T-cell (primary cell): ENCODE measurements at regions not wholly inside any gene's neighbourhood (a gene's known extent, or its start where the extent isn't known, plus 50 kb on each side); places are given as distances from the start of the nearest gene placed in this dataset.
A peak's percentile ranks its signal among the peaks of the same experiment; 100 is the strongest.
"Not testable (repeated sequence)": the region's sequence is repeated elsewhere in the genome, so short reads cannot be mapped to it uniquely, and the experiment has no call there.

Experiments used
- ATAC-seq, 4 experiments: fragments of 200-7000 bp in 3 of 4; fragments of 150-1000 bp in 1 of 4; cut with Tn5 transposase; replicated peaks in 1 of 4; 1 replicate in 3 of 4; 2 replicates in 1 of 4; pipeline ENCODE4 v1.10.0; 2021; ENCODE audit warnings: moderate library complexity in 3 of 4, mild to moderate bottlenecking in 2 of 4, moderate number of reproducible peaks in 1 of 4
- CTCF ChIA-PET, 2 donors: fragments of 300-600 bp; sonication (Branson Sonifier 250); formaldehyde crosslinking; loops; one replicate each; lab custom pipeline; 2022; ENCODE audit warnings: antibody characterized with exemption in 2 of 2; lab: Charles Lee
- POLR2A ChIA-PET, 2 donors: fragments of 300-600 bp; sonication (Branson Sonifier 250); formaldehyde crosslinking; loops; one replicate each; lab custom pipeline; 2022; ENCODE audit warnings: antibody characterized with exemption in 2 of 2; lab: Charles Lee
- DNase-seq, 35 experiments: peaks; one replicate each; pipeline versions ENCODE4 v3.0.0 to v3.0.0-alpha.2; 2013 to 2023
- H3K27ac ChIP-seq: one replicate; pipeline ENCODE4 v1.5.1; 2013; ENCODE audit warnings: low read length
- H3K27me3 ChIP-seq, 2 experiments: replicated peaks in 1 of 2; 1 replicate in 1 of 2; 2 replicates in 1 of 2; pipeline versions ENCODE4 v1.6.1 to v1.7.0; 2013; ENCODE audit warnings: low read length in 1 of 2, mixed read lengths in 1 of 2; ENCODE audit not compliant: control insufficient read depth in 2 of 2, insufficient read depth in 2 of 2; ENCODE audit errors: extremely low read depth in 1 of 2
- H3K36me3 ChIP-seq, 2 donors: 1 replicate in 1 of 2; 2 replicates in 1 of 2; pipeline versions ENCODE4 v1.6.1 to v1.7.0; 2013; ENCODE audit warnings: low read length in 1 of 2; ENCODE audit not compliant: control insufficient read depth in 2 of 2, insufficient read depth in 1 of 2; ENCODE audit errors: extremely low read depth in 1 of 2
- H3K4me1 ChIP-seq, 2 experiments: 1 replicate in 1 of 2; 2 replicates in 1 of 2; pipeline versions ENCODE4 v1.6.1 to v1.7.0; 2013; ENCODE audit warnings: low read length in 2 of 2, mixed read lengths in 1 of 2; ENCODE audit not compliant: insufficient read depth in 2 of 2, control insufficient read depth in 1 of 2; ENCODE audit errors: extremely low read depth in 1 of 2
- H3K4me3 ChIP-seq, 2 donors: 1 replicate in 1 of 2; 2 replicates in 1 of 2; pipeline versions ENCODE4 v1.5.1 to v1.7.0; 2013; ENCODE audit warnings: mild to moderate bottlenecking in 2 of 2, low read length in 1 of 2, moderate library complexity in 1 of 2; ENCODE audit not compliant: control insufficient read depth in 1 of 2; ENCODE audit errors: extremely low read depth in 1 of 2
- H3K9me3 ChIP-seq: 2 replicates; pipeline ENCODE4 v1.7.0; 2013
- H3K27ac Mint-ChIP-seq, 2 donors: one replicate each; pipeline ENCODE4 v1.8.0; 2020 to 2021; ENCODE audit warnings: mild to moderate bottlenecking in 2 of 2, mixed read lengths in 2 of 2
- H3K27me3 Mint-ChIP-seq, 2 donors: one replicate each; pipeline ENCODE4 v1.8.0; 2021 to 2022; ENCODE audit warnings: mixed read lengths in 2 of 2
- H3K36me3 Mint-ChIP-seq: one replicate; pipeline ENCODE4 v1.8.0; 2021; ENCODE audit warnings: mixed read lengths
- H3K4me1 Mint-ChIP-seq, 3 donors: one replicate each; pipeline ENCODE4 v1.8.0; 2020 to 2022; ENCODE audit warnings: mixed read lengths in 3 of 3, mild to moderate bottlenecking in 1 of 3
- H3K4me3 Mint-ChIP-seq, 3 donors: one replicate each; pipeline ENCODE4 v1.8.0; 2020 to 2022; ENCODE audit warnings: mild to moderate bottlenecking in 3 of 3, mixed read lengths in 3 of 3, moderate library complexity in 3 of 3
- H3K9me3 Mint-ChIP-seq, 3 donors: one replicate each; pipeline ENCODE4 v1.8.0; 2020 to 2022; ENCODE audit warnings: mixed read lengths in 3 of 3
- WGBS: methylation state at CpG from one replicate; pipeline ENCODE4 v1.1.5; 2013; ENCODE audit warnings: missing lambda C conversion rate; ENCODE audit not compliant: insufficient coverage; 5-methylcytosine and 5-hydroxymethylcytosine counted together

DNA sequence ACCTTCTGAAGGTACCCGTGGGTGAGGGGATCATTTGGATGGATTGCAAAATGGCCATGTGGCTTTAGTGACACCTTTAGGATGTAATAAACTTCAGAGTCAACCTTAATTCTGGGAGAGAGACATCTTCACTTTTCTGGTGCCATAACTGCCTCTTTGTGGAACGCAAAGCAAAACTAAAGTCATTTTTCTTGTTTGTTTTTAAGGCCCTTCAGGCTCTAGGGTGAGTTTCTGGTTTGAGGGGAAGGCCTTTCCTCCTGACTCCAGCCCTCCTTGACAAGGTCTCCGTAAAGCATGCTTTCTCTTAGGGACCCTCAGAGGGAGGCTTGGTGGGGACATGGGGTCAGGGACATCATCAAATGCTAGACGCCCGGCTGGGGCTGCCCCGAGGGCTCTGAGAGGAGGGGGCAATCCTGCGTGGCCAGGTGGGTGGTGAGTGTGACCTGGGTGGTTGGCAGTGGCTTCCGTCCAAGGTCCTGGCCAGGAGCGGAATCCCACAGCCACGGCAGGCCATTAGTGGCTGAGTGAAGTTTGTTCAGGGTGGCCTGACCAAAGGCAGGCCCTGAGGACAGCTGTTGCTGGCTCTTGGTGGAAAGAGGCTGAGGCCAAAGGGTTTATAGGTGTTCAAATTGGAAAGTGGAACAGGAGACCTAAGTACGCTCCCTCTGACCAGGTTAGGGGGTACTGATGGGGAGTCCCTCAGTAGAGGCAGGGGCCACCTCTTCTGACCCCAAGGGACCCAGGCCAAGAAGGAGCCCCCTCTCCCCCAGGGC lies 112.2 kb downstream of the METRNL start:
- H3K9me3 Mint-ChIP-seq: peaks cover 0 to 3% (median 0%) of the 10 kb centered on the region in 3 donors
- peak in 4 of 35 experiments; percentile 0 to 20 (median 2) for DNase-seq
- no peak overlapping the region for H3K27ac Mint-ChIP-seq
- Histone ChIP-seq H3K4me3 (no peak overlapping the region), H3K36me3 (no peaks in the 10 kb centered on the region), H3K27ac (no peak overlapping the region), H3K4me1 (peaks cover 0 to 23% of the 10 kb centered on the region in 2 experiments), H3K27me3 (peaks cover 0 to 16% of the 10 kb centered on the region in 2 experiments), H3K9me3 (no peaks in the 10 kb centered on the region)
- no peak for ATAC-seq
- WGBS: 99% methylated on average over 7 of the region's 11 CpGs
- no peak overlapping the region for H3K4me3 Mint-ChIP-seq
- H3K4me1 Mint-ChIP-seq: peaks cover 8 to 9% (median 9%) of the 10 kb centered on the region in 3 donors
- CTCF ChIA-PET: no interaction called here
- H3K36me3 Mint-ChIP-seq: no peaks in the 10 kb centered on the region
- POLR2A ChIA-PET: no interaction called here
- peaks cover 0 to 2% of the 10 kb centered on the region in 2 donors for H3K27me3 Mint-ChIP-seq

DNA sequence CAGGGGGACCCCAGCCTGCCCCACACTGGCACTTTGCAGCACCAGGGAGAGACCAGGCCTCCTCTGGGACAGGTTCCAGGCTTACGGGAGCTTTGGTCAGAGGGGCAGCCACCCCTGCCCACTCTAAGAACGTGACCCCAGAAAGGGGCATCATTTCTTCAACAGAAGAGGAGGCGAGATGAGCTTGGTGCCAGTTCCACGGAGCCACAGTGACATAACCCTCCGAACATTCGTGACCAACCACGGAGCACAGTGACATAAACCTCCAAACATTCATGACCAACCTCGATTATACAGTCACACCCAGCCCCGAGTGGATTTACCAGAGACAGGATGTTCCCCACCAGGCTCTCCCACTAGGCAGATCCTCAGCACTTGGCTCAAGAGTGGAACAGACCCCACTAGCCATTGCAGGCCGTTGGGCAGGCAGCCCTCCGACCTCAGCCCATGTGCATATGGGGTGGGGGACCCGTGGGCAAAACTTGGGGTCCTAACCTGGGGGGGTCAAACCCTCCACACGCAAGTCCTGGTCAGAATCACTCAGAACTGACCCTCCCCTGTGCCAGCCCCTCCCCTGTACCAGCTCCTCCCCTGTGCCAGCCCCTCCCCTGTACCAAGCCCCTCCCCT lies 112.9 kb downstream of the METRNL start:
- H3K9me3 Mint-ChIP-seq: peaks cover 0 to 3% (median 0%) of the 10 kb centered on the region in 3 donors
- WGBS: 87% methylated on average over 8 of the region's 13 CpGs
- Histone ChIP-seq H3K9me3 (no peaks in the 10 kb centered on the region), H3K27ac (no peak overlapping the region), H3K4me1 (peaks cover 0 to 23% of the 10 kb centered on the region in 2 experiments), H3K27me3 (peaks cover 0 to 16% of the 10 kb centered on the region in 2 experiments), H3K4me3 (no peak overlapping the region), H3K36me3 (no peaks in the 10 kb centered on the region)
- ATAC-seq: no peak
- DNase-seq: peak in 2 of 35 experiments; percentile 0 to 21
- peaks cover 0 to 2% of the 10 kb centered on the region in 2 donors for H3K27me3 Mint-ChIP-seq
- POLR2A ChIA-PET: no interaction called here
- H3K36me3 Mint-ChIP-seq: no peaks in the 10 kb centered on the region
- no peak overlapping the region for H3K27ac Mint-ChIP-seq
- CTCF ChIA-PET: no interaction called here
- peaks cover 8 to 9% (median 9%) of the 10 kb centered on the region in 3 donors for H3K4me1 Mint-ChIP-seq
- no peak overlapping the region for H3K4me3 Mint-ChIP-seq

DNA sequence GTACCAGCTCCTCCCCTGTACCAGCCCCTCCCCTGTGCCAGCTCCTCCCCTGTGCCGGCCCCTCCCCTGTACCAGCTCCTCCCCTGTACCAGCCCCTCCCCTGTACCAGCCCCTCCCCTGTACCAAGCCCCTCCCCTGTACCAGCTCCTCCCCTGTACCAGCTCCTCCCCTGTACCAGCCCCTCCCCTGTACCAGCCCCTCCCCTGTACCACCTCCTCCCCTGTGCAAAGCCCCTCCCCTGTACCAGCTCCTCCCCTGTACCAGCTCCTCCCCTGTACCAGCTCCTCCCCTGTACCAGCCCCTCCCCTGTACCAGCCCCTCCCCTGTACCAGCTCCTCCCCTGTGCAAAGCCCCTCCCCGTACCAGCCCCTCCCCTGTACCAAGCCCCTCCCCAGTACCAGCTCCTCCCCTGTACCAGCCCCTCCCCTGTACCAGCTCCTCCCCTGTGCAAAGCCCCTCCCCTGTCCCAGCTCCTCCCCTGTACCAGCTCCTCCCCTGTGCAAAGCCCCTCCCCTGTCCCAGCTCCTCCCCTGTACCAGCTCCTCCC lies 113.5 kb downstream of the METRNL start:
- H3K4me3 Mint-ChIP-seq, H3K36me3 ChIP-seq, H3K36me3 Mint-ChIP-seq, H3K27ac Mint-ChIP-seq, H3K27me3 Mint-ChIP-seq, H3K9me3 ChIP-seq, H3K4me3 ChIP-seq, POLR2A ChIA-PET, ATAC-seq, H3K4me1 Mint-ChIP-seq, H3K27ac ChIP-seq, H3K9me3 Mint-ChIP-seq: not testable (repeated sequence)
- DNase-seq: peak in 1 of 35 experiments; percentile 0
- peaks cover 0 to 16% of the 10 kb centered on the region in 2 experiments for H3K27me3 ChIP-seq
- H3K4me1 ChIP-seq: peaks cover 0 to 23% of the 10 kb centered on the region in 2 experiments
- CTCF ChIA-PET: interaction anchor here in 1 of 2 donors (0.6 kb wide), 1 partner anchor 23 kb away, joined by 3 read pairs; no protein-coding TSS in a partner anchor
- WGBS: no CpG with 5 or more reads among the region's 2 CpGs

DNA sequence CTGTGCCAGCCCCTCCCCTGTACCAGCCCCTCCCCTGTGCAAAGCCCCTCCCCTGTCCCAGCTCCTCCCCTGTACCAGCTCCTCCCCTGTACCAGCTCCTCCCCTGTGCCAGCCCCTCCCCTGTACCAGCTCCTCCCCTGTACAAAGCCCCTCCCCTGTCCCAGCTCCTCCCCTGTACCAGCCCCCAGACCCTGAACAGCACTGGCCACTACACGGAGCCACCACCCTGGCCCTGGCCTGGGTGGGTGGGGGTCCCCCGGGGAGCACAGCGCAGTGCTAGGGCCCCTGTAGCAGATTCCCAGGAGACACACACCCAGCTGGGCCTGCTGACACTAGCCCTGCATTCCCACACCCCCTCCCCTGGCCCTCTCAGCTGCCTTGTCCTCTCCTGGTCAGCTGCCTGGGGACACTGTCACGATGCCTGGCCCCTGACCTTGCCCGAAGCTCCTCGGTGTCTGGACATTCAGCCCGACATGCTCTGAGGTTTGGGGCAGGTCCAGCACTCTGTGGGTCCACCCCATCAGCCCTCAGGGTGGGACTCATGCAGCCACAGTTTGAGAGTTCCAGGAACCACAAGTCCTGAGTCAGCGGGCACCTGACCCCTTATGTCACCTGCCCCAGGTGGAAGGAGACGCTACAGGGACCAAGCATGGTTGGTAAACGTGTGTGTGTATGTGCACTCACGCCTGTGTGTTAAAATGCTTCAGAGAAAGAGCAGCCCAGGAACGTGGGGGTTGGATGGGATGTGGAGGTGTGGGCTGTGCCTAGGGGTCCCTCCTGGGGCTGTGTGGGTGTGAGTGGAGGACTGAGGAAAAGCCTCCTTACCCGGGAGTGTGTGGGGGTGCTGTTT lies 114.2 kb downstream of the METRNL start:
- Histone ChIP-seq H3K4me3 (no peak overlapping the region), H3K9me3 (no peaks in the 10 kb centered on the region), H3K27me3 (peaks cover 0 to 18% of the 10 kb centered on the region in 2 experiments), H3K27ac (no peak overlapping the region), H3K36me3 (no peaks in the 10 kb centered on the region), H3K4me1 (peaks cover 0 to 27% of the 10 kb centered on the region in 2 experiments)
- H3K36me3 Mint-ChIP-seq: no peaks in the 10 kb centered on the region
- ATAC-seq (peak; percentile 13 to 43 (median 27)), DNase-seq (peak in 3 of 35 experiments; percentile 1 to 22 (median 17))
- CTCF ChIA-PET: interaction anchor here in 1 of 2 donors (0.6 kb wide), 1 partner anchor 24 kb away, joined by 3 read pairs; no protein-coding TSS in a partner anchor
- H3K9me3 Mint-ChIP-seq: no peaks in the 10 kb centered on the region
- peaks cover 9 to 13% (median 13%) of the 10 kb centered on the region in 3 donors for H3K4me1 Mint-ChIP-seq
- peaks cover 0 to 2% of the 10 kb centered on the region in 2 donors for H3K27me3 Mint-ChIP-seq
- no peak overlapping the region for H3K27ac Mint-ChIP-seq
- POLR2A ChIA-PET: no interaction called here
- peak overlapping the region in 1 of 3 donors; percentile 29 for H3K4me3 Mint-ChIP-seq
- 24% methylated on average over 12 of the region's 13 CpGs for WGBS

DNA sequence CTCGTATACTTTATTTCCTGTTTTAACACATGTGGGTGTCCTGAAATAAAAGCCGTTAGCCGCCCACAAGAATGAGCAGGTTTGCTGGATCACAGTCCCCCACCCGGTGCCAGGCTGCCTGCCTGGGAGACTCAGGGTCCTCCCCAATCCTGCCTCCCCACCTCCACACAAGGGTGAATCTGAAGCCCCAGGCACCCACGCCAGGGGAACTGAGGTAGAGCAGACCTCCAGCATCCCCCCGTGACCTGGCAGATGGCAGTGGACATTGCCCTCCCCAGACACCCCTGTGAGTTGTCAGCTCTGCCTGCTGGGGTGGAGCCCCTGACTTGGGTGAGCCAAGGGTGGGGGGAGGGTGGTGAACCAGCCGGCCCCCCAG lies 114.8 kb downstream of the METRNL start:
- H3K27ac Mint-ChIP-seq: no peak overlapping the region

More for the DNA sequence above, 114.8 kb downstream of the METRNL start:
- ChIA-PET POLR2A (no interaction called here), CTCF (no interaction called here)
- Histone ChIP-seq H3K27ac (no peak overlapping the region), H3K4me1 (peaks cover under 1 to 33% of the 10 kb centered on the region in 2 experiments), H3K36me3 (no peaks in the 10 kb centered on the region), H3K27me3 (peaks cover 0 to 22% of the 10 kb centered on the region in 2 experiments), H3K4me3 (no peak overlapping the region), H3K9me3 (no peaks in the 10 kb centered on the region)
- peaks cover 14 to 19% (median 18%) of the 10 kb centered on the region in 3 donors for H3K4me1 Mint-ChIP-seq
- peaks cover 0 to 2% of the 10 kb centered on the region in 2 donors for H3K27me3 Mint-ChIP-seq
- no peaks in the 10 kb centered on the region for H3K36me3 Mint-ChIP-seq
- ATAC-seq: no peak
- H3K4me3 Mint-ChIP-seq: peak overlapping the region in 1 of 3 donors; percentile 29
- DNase-seq: peak in 1 of 35 experiments; percentile 17
- 0% methylated on average over 3 of the region's 7 CpGs for WGBS
- H3K9me3 Mint-ChIP-seq: no peaks in the 10 kb centered on the region
